ENCODE measurements at regions not wholly inside any gene's neighbourhood (a gene's known extent, or its start where the extent isn't known, plus 50 kb on each side); places are given as distances from the start of the nearest gene placed in this dataset.
"Not testable (repeated sequence)": the region's sequence is repeated elsewhere in the genome, so short reads cannot be mapped to it uniquely, and the experiment has no call there.

GRCh38 chr2:212913640-212914306 is 237.6 kb downstream of the IKZF2 start:
- DNase-seq (ENCODE audit: low read depth) = no peak

- no peak for DNase-seq (ENCODE audit: low read depth)
Measured at GRCh38 chr2:212912445-212913103, 238.8 kb downstream of the IKZF2 start.

GRCh38 chr2:212911011-212911410 is 240.4 kb downstream of the IKZF2 start:
- no peak for DNase-seq (ENCODE audit: low read depth)

GRCh38 chr2:212908682-212909435 is 242.6 kb downstream of the IKZF2 start:
- DNase-seq (ENCODE audit: low read depth) = no peak

- no peak for DNase-seq (ENCODE audit: low read depth)
Measured at GRCh38 chr2:212908031-212908430, 243.4 kb downstream of the IKZF2 start.

GRCh38 chr2:212906620-212907019 is 244.8 kb downstream of the IKZF2 start:
- DNase-seq (ENCODE audit: low read depth) = no peak

GRCh38 chr2:212905640-212906201 is 245.7 kb downstream of the IKZF2 start:
- no peak for DNase-seq (ENCODE audit: low read depth)

- no peak for DNase-seq (ENCODE audit: low read depth)
Measured at GRCh38 chr2:212904646-212905045, 246.8 kb downstream of the IKZF2 start.

- DNase-seq (ENCODE audit: low read depth) = no peak
Measured at GRCh38 chr2:212903413-212903812, 248.0 kb downstream of the IKZF2 start.

- no peak for DNase-seq (ENCODE audit: low read depth)
Measured at GRCh38 chr2:212902421-212902820, 249.0 kb downstream of the IKZF2 start.

GRCh38 chr2:212901604-212902275 is 249.7 kb downstream of the IKZF2 start:
- no peak for DNase-seq (ENCODE audit: low read depth)

- no peak for DNase-seq (ENCODE audit: low read depth)
Measured at GRCh38 chr2:212900715-212901114, 250.7 kb downstream of the IKZF2 start.

- no peak for DNase-seq (ENCODE audit: low read depth)
Measured at GRCh38 chr2:212898011-212898410, 253.4 kb downstream of the IKZF2 start.

- no peak for DNase-seq (ENCODE audit: low read depth)
Measured at GRCh38 chr2:212897296-212897695, 254.1 kb downstream of the IKZF2 start.

- no peak for DNase-seq (ENCODE audit: low read depth)
Measured at GRCh38 chr2:212894026-212894425, 257.4 kb downstream of the IKZF2 start.

- DNase-seq (ENCODE audit: low read depth) = no peak
Measured at GRCh38 chr2:212893216-212893615, 258.2 kb downstream of the IKZF2 start.

- no peak for DNase-seq (ENCODE audit: low read depth)
Measured at GRCh38 chr2:212892193-212892592, 259.2 kb downstream of the IKZF2 start.

- no peak for DNase-seq (ENCODE audit: low read depth)
Measured at GRCh38 chr2:212891580-212891979, 259.8 kb downstream of the IKZF2 start.

GRCh38 chr2:212882626-212883025 is 268.8 kb downstream of the IKZF2 start:
- no peak for DNase-seq (ENCODE audit: low read depth)

- not testable (repeated sequence) for DNase-seq (ENCODE audit: low read depth)
Measured at GRCh38 chr2:212876556-212876955, 274.9 kb downstream of the IKZF2 start.

- not testable (repeated sequence) for DNase-seq (ENCODE audit: low read depth)
Measured at GRCh38 chr2:212875950-212876349, 275.5 kb downstream of the IKZF2 start.

- DNase-seq (ENCODE audit: low read depth) = no peak
Measured at GRCh38 chr2:212873256-212873655, 278.2 kb downstream of the IKZF2 start.
